Osteocyte (in vitro differentiated cells): ENCODE measurements at regions not wholly inside any gene's neighbourhood (a gene's known extent, or its start where the extent isn't known, plus 50 kb on each side); places are given as distances from the start of the nearest gene placed in this dataset.

ENCODE experiments used
- DNase-seq: peaks from one replicate; pipeline ENCODE4 v3.0.0; 2021; ENCODE audit warnings: mixed read lengths; ENCODE audit not compliant: unreplicated experiment; ENCODE audit errors: extremely low spot score
- H3K27ac Mint-ChIP-seq: one replicate; pipeline ENCODE4 v1.8.0; 2021; ENCODE audit warnings: mild to moderate bottlenecking, mixed read lengths; ENCODE audit not compliant: unreplicated experiment
- H3K27me3 Mint-ChIP-seq: one replicate; pipeline ENCODE4 v1.8.0; 2021; ENCODE audit warnings: mixed read lengths; ENCODE audit not compliant: unreplicated experiment
- H3K36me3 Mint-ChIP-seq: one replicate; pipeline ENCODE4 v1.8.0; 2021; ENCODE audit warnings: mixed read lengths; ENCODE audit not compliant: unreplicated experiment
- H3K4me1 Mint-ChIP-seq: one replicate; pipeline ENCODE4 v1.8.0; 2021; ENCODE audit warnings: mixed read lengths; ENCODE audit not compliant: unreplicated experiment
- H3K4me3 Mint-ChIP-seq: one replicate; pipeline ENCODE4 v1.8.0; 2021; ENCODE audit warnings: mild to moderate bottlenecking, moderate library complexity, mixed read lengths; ENCODE audit not compliant: unreplicated experiment
- H3K9me3 Mint-ChIP-seq: one replicate; pipeline ENCODE4 v1.8.0; 2021; ENCODE audit warnings: mixed read lengths; ENCODE audit not compliant: unreplicated experiment
- CTCF ChIP-seq: fragments of 200-600 bp; sonication (generic); IDR thresholded peaks from 2 replicates; pipeline ENCODE4 v1.5.0; 2021; ENCODE audit warnings: antibody characterized with exemption, mild to moderate bottlenecking, moderate library complexity

GRCh38 chr4:74635074-74635473 lies 159.2 kb downstream of the BTC start:
- no peak for DNase-seq
- Mint-ChIP-seq H3K27me3 (peaks cover 2% of the 10 kb centered on the region), H3K9me3 (no peaks in the 10 kb centered on the region), H3K4me3 (no peak overlapping the region), H3K36me3 (no peaks in the 10 kb centered on the region), H3K27ac (no peak overlapping the region), H3K4me1 (peaks cover 31% of the 10 kb centered on the region)
- no peak for TF ChIP-seq CTCF

GRCh38 chr4:74635490-74636123 lies 158.7 kb downstream of the BTC start:
- no peaks in the 10 kb centered on the region for H3K36me3 Mint-ChIP-seq
- H3K9me3 Mint-ChIP-seq, result no peaks in the 10 kb centered on the region
- no peak for TF ChIP-seq CTCF
- no peak overlapping the region for H3K27ac Mint-ChIP-seq
- DNase-seq, result no peak
- no peak overlapping the region for H3K4me3 Mint-ChIP-seq
- peaks cover 36% of the 10 kb centered on the region for H3K4me1 Mint-ChIP-seq
- H3K27me3 Mint-ChIP-seq, result peaks cover 2% of the 10 kb centered on the region

- Mint-ChIP-seq H3K36me3 (no peaks in the 10 kb centered on the region), H3K4me1 (peaks cover 32% of the 10 kb centered on the region), H3K27me3 (peaks cover 2% of the 10 kb centered on the region), H3K4me3 (no peak overlapping the region), H3K27ac (no peak overlapping the region), H3K9me3 (no peaks in the 10 kb centered on the region)
- TF ChIP-seq CTCF, result no peak
- no peak for DNase-seq
Observed at GRCh38 chr4:74638001-74638400, 156.3 kb downstream of the BTC start.

- Mint-ChIP-seq H3K36me3 (no peaks in the 10 kb centered on the region), H3K9me3 (no peaks in the 10 kb centered on the region), H3K4me1 (peaks cover 25% of the 10 kb centered on the region), H3K4me3 (no peak overlapping the region), H3K27me3 (peaks cover 2% of the 10 kb centered on the region), H3K27ac (no peak overlapping the region)
- no peak for TF ChIP-seq CTCF
- DNase-seq, result no peak
Observed at GRCh38 chr4:74638689-74639088, 155.6 kb downstream of the BTC start.

- Mint-ChIP-seq H3K27me3 (peaks cover 2% of the 10 kb centered on the region), H3K27ac (peak overlapping the region; percentile 50), H3K36me3 (peaks cover 1% of the 10 kb centered on the region), H3K9me3 (peaks cover 3% of the 10 kb centered on the region), H3K4me3 (no peak overlapping the region), H3K4me1 (peaks cover 22% of the 10 kb centered on the region)
- no peak for TF ChIP-seq CTCF
- DNase-seq, result no peak
Observed at GRCh38 chr4:74640111-74640903, 154.0 kb downstream of the BTC start.
